ENCODE measurements at regions not wholly inside any gene's neighbourhood (a gene's known extent, or its start where the extent isn't known, plus 50 kb on each side); places are given as distances from the start of the nearest gene placed in this dataset.

DNA sequence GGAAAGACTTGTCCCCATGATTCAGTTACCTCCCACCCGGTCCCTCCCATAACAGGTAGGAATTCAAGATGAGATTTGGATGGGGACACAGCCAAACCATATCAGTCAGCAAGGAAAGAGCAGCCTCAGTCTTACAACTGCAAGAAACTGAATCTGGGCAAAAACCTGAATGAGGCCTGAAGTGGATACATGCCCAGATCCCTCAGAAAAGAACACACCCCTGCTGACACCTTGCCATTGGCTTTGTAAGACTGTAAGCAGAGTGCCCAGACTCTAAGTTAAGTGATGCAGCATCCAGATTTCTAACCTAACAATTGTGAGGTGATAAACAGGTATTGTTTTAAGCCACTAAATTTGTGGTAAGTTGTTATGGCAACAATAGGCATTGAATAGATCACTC is 670.8 kb downstream of the SORCS1 start:
- Mint-ChIP-seq H3K27ac (no peak overlapping the region), H3K9me3 (peaks cover 15% of the 10 kb centered on the region), H3K36me3 (no peaks in the 10 kb centered on the region), H3K4me1 (no peaks in the 10 kb centered on the region), H3K27me3 (no peaks in the 10 kb centered on the region), H3K4me3 (no peak overlapping the region)
- CTCF ChIA-PET, result no interaction called here
- DNase-seq, result no peak

DNA sequence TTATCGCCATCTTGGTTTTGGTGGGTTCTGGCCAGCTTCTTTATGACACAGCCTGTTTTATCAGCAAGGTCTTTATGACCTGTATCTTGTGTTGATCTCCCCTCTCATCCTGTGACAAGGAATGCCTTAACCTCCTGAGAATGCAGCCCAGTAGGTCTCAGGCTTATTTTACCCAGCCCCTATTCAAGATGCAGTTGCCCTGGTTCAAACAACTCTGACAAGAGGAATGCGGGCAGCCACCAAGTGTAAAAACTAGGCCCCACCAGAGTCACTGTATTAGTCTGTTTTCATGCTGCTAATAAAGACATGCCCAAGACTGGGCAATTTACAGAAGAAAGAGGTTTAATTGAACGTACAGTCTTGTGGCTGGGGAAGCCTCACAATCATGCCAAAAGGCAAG is 671.3 kb downstream of the SORCS1 start:
- no peaks in the 10 kb centered on the region for H3K36me3 Mint-ChIP-seq
- H3K27me3 Mint-ChIP-seq, result no peaks in the 10 kb centered on the region
- CTCF ChIA-PET, result no interaction called here
- no peaks in the 10 kb centered on the region for H3K4me1 Mint-ChIP-seq
- H3K9me3 Mint-ChIP-seq, result peaks cover 10% of the 10 kb centered on the region
- no peak overlapping the region for H3K4me3 Mint-ChIP-seq
- DNase-seq, result no peak
- no peak overlapping the region for H3K27ac Mint-ChIP-seq

DNA sequence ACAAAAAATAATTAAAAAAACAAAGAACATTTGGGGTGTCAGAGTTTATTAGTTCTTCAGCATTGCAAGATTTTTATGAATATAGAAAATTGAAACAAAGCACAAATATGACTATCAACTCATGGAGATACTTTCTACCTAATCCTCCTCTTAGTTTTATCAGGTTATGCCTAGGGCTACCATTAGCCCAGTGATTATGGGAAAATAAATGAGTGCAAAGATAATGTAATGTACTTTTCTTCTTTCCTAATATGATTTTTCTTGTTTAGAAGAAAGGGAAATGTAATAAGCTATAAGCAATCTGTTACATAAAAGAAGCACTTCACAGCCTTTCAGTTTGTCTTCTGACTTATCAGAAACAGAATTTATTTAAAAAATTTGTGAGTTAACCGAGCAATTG is 676.8 kb downstream of the SORCS1 start:
- no peak for DNase-seq
- H3K27ac Mint-ChIP-seq, result no peak overlapping the region
- CTCF ChIA-PET, result no interaction called here
- H3K27me3 Mint-ChIP-seq, result no peaks in the 10 kb centered on the region
- no peaks in the 10 kb centered on the region for H3K4me1 Mint-ChIP-seq
- H3K9me3 Mint-ChIP-seq, result peaks cover 7% of the 10 kb centered on the region
- H3K4me3 Mint-ChIP-seq, result no peak overlapping the region
- no peaks in the 10 kb centered on the region for H3K36me3 Mint-ChIP-seq

DNA sequence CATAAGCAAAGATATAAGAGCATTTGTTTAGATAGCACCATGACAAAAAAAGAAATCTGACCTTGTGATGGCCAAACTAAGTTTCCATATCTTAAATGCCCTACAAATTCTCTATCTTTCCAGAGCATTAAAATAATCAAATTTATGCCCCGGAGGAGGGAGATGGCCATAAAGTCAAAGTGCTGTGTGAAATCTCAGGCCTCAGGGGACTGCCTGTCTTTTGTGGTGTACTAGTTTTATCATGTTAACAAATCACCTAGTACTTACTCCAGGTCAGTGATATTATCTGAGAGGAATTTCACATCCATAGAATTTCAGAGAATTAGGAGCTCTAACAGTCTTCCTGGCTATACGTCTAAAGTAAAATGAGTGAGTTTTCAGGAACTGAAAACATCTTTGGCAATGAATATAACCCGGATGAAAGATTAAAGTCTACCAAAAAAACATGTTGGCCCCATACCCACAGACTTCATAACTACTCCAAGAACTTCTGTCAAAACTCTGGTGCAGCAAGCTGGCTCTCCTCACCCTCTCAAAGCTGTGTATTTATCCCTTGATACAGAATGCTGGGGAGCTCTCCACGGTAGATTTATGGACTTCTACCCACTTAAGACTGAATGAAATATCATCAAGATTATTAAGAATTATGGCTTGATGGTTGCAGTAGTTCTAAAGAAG is 682.8 kb downstream of the SORCS1 start:
- CTCF ChIA-PET, result no interaction called here
- Mint-ChIP-seq H3K27ac (no peak overlapping the region), H3K4me3 (no peak overlapping the region), H3K36me3 (no peaks in the 10 kb centered on the region), H3K27me3 (no peaks in the 10 kb centered on the region), H3K4me1 (no peaks in the 10 kb centered on the region), H3K9me3 (peaks cover 8% of the 10 kb centered on the region)
- DNase-seq, result no peak

DNA sequence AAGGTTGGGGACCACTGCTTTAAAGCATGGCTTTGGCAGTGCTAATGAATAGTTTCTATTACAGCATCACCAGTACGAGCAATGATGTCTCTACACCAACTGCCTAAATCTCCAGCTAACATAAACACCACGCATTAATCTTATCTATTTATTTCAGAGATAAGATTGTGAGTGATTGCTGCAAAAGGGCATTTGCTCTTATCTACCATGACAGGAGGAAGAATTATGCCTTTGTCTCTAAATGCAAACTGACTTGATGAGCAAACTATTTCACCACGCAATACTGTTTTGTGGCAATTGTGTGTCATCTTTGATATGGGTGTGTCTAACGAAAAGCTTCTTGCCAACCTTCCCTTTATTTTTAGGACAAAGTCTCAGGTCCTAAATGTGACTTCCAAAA is 684.9 kb downstream of the SORCS1 start:
- peaks cover 4% of the 10 kb centered on the region for H3K9me3 Mint-ChIP-seq
- DNase-seq, result no peak
- CTCF ChIA-PET, result no interaction called here
- no peak overlapping the region for H3K4me3 Mint-ChIP-seq
- no peaks in the 10 kb centered on the region for H3K4me1 Mint-ChIP-seq
- no peaks in the 10 kb centered on the region for H3K36me3 Mint-ChIP-seq
- no peaks in the 10 kb centered on the region for H3K27me3 Mint-ChIP-seq
- H3K27ac Mint-ChIP-seq, result no peak overlapping the region

DNA sequence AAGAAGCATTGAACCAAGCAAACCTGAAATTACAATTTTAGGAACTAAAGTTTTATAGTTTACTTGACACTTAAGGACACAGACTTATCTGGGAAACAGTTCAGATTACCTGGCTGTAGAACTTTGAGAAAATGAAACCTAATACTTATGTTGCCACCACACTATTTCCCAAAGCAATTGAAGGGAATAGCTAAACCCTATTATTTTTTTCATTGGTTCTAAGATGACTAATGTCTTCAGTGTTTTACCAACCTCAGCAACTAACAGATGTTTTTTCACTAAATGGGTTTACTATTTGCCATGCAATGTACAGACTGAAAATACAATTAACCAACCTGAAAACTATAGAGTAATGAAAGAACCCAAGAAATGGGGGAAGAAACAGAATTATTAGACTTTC is 689.6 kb downstream of the SORCS1 start:
- H3K36me3 Mint-ChIP-seq, result no peaks in the 10 kb centered on the region
- H3K9me3 Mint-ChIP-seq, result peaks cover 15% of the 10 kb centered on the region
- no peaks in the 10 kb centered on the region for H3K4me1 Mint-ChIP-seq
- no peak overlapping the region for H3K27ac Mint-ChIP-seq
- CTCF ChIA-PET, result no interaction called here
- no peaks in the 10 kb centered on the region for H3K27me3 Mint-ChIP-seq
- H3K4me3 Mint-ChIP-seq, result no peak overlapping the region
- no peak for DNase-seq

DNA sequence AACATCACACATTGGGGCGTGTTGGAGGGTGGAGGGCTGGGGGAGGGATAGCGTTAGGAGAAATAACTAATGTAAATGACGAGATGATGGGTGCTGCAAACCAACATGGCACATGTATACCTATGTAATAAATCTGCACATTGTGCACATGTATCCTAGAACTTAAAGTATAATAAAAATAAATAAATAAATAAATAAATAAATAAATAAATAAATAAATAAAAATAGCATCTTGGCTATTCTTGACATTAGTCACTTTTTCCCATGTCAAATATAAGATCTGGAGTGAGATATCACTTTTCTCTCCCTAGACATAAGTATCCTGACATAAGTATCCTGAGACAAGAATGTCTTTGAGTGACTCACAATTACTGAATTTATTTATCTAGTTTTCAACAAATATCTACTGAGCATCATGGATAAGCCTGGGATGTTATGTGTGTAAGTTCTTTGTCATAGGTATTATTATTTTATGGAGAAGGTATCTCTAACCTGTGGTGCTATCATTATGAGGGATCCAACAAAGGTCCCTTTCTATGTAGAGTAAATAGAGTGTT is 691.3 kb downstream of the SORCS1 start:
- Mint-ChIP-seq H3K9me3 (peaks cover 16% of the 10 kb centered on the region), H3K4me1 (no peaks in the 10 kb centered on the region), H3K36me3 (no peaks in the 10 kb centered on the region), H3K4me3 (no peak overlapping the region), H3K27ac (no peak overlapping the region), H3K27me3 (no peaks in the 10 kb centered on the region)
- CTCF ChIA-PET, result no interaction called here
- no peak for DNase-seq

DNA sequence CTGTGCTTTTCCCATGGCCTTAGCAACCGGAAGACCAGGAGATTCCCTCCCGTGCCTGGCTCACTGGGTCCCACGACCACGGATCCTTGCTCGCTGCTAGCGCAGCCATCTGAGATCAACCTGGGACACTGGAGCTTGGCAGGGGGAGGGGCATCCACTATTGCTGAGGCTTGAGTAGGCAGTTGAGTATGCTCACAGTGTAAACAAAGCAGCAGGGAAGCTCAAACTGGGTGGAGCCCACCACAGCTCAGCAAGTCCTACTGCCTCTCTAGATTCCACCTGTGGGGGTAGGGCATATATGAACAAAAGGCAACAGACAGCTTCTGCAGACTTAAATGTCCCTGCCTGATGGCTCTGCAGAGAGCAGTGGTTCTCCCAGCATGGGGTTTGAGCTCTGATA is 697.0 kb downstream of the SORCS1 start:
- Mint-ChIP-seq H3K36me3 (no peaks in the 10 kb centered on the region), H3K4me1 (no peaks in the 10 kb centered on the region), H3K9me3 (peaks cover 29% of the 10 kb centered on the region), H3K27me3 (no peaks in the 10 kb centered on the region), H3K27ac (no peak overlapping the region), H3K4me3 (no peak overlapping the region)
- no peak for DNase-seq
- CTCF ChIA-PET, result no interaction called here

DNA sequence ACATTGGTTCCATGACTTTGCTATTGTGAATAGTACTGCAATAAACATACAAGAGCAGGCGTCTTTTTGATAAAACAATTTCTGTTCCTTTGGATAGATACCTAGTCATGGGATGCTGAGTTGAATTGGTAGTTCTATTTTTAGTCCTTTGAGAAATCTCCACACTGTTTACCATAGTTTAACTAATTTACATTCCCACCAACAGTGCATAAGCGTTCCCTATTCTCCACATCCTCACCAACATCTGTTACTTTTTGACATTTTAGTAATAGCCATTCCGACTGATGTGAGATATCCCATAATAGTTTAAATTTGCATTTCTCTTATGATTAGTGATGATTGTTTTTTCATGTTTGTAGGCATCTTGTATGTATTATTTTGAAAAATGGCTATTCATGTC is 707.0 kb downstream of the SORCS1 start:
- DNase-seq, result no peak
- no peaks in the 10 kb centered on the region for H3K4me1 Mint-ChIP-seq
- H3K9me3 Mint-ChIP-seq, result peaks cover 11% of the 10 kb centered on the region
- no peaks in the 10 kb centered on the region for H3K36me3 Mint-ChIP-seq
- H3K27ac Mint-ChIP-seq, result no peak overlapping the region
- H3K27me3 Mint-ChIP-seq, result no peaks in the 10 kb centered on the region
- CTCF ChIA-PET, result no interaction called here
- H3K4me3 Mint-ChIP-seq, result no peak overlapping the region

DNA sequence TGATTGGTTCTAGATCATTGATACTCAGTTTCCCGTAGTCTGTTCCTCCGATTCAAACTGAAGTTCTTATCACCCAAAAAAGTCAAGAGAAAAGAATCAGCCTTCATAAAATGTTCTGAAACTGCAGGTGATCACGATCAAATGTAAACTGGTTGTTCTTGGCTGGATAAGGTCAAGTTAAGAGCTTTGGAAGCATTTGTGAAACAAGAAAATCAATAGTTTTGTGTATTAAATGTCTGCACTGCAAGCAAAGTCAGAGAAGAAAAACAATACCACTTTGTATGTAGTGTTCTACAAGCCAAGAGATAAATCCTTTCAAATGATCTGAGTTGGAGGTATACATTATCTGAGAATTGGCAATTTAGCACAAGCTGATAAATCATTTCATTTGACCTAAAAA is 710.3 kb downstream of the SORCS1 start:
- CTCF ChIA-PET, result no interaction called here
- Mint-ChIP-seq H3K9me3 (peaks cover 4% of the 10 kb centered on the region), H3K27ac (no peak overlapping the region), H3K4me1 (no peaks in the 10 kb centered on the region), H3K36me3 (no peaks in the 10 kb centered on the region), H3K4me3 (no peak overlapping the region), H3K27me3 (no peaks in the 10 kb centered on the region)
- no peak for DNase-seq

DNA sequence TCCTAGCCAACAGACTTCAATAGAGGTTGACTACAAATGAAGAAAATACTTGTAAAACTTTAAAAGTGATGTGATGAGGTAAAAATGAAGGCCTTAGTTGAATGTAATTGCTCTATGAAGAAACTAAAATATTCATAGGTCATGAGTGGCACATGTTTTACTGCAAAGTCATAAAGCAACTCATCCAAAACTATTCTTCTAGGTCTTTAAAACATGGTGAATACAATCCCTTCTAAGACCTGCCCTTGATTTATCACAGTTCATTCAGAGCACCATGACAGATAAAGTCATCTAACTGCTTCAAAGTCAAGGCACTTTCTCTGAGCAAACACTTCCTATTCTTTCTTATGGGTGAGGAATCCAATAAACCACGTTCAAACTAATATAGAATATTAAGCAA is 713.5 kb downstream of the SORCS1 start:
- H3K27me3 Mint-ChIP-seq, result no peaks in the 10 kb centered on the region
- no peaks in the 10 kb centered on the region for H3K4me1 Mint-ChIP-seq
- no peak for DNase-seq
- peaks cover 5% of the 10 kb centered on the region for H3K9me3 Mint-ChIP-seq
- no peaks in the 10 kb centered on the region for H3K36me3 Mint-ChIP-seq
- CTCF ChIA-PET, result no interaction called here
- no peak overlapping the region for H3K27ac Mint-ChIP-seq
- no peak overlapping the region for H3K4me3 Mint-ChIP-seq

DNA sequence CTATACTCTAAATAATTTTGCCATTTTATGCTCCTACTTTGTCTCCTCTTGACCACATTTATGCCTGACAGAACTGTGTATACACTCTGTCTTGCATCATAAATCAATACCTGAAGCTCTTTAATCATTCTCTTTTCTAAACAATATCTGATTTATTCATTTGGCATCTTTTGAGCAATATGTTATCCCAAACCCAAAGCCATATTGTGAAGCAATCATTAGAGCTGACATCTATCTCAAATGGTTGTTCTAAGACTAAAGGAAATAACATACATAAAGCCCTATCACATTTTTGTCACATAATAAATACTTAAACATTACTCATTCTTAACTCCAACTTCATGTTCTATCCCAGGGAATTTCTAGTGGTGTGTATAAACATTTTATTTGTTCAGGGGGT is 717.6 kb downstream of the SORCS1 start:
- no peaks in the 10 kb centered on the region for H3K36me3 Mint-ChIP-seq
- H3K27ac Mint-ChIP-seq, result no peak overlapping the region
- H3K4me3 Mint-ChIP-seq, result no peak overlapping the region
- CTCF ChIA-PET, result no interaction called here
- no peaks in the 10 kb centered on the region for H3K4me1 Mint-ChIP-seq
- H3K9me3 Mint-ChIP-seq, result peaks cover 10% of the 10 kb centered on the region
- no peak for DNase-seq
- H3K27me3 Mint-ChIP-seq, result no peaks in the 10 kb centered on the region

DNA sequence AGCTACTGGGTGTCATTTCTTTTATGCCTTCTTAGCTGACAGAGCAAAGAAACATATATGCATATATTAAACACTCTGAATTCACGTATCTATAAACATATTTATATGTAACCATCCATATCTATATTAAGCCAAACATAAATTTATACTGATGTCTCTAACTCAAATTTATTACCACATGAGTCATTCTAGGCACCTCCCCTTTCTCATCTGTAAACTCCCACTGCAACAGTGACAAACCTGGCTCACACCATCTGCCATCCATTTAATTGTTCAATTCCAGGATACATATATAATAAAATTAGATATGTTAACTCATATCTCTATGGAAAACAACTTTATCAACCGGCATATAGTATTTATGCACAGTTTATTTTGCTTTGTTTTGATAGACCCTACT is 722.3 kb downstream of the SORCS1 start:
- DNase-seq, result no peak
- CTCF ChIA-PET, result no interaction called here
- H3K27ac Mint-ChIP-seq, result no peak overlapping the region
- no peak overlapping the region for H3K4me3 Mint-ChIP-seq
- no peaks in the 10 kb centered on the region for H3K4me1 Mint-ChIP-seq
- H3K9me3 Mint-ChIP-seq, result peaks cover 4% of the 10 kb centered on the region
- no peaks in the 10 kb centered on the region for H3K27me3 Mint-ChIP-seq
- no peaks in the 10 kb centered on the region for H3K36me3 Mint-ChIP-seq

DNA sequence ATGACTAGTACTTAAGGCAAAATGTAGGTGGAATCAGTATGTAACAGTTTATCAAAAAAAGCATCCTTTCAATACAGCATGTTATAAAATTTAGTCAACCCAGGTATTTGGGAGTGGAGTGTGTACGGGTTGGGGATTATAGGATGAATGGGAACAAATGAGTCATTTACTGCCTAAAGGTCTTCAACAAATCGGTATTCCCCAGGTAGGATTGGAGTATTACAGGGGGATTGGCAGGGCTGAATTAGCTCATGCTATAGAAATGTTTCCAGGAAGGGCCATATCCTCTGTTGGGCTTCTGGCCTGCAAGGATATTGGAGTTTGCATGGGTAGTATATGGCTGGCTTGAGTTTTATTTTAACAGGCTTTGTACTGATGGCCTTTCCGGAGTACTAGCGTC is 723.7 kb downstream of the SORCS1 start:
- CTCF ChIA-PET, result no interaction called here
- no peak overlapping the region for H3K27ac Mint-ChIP-seq
- no peaks in the 10 kb centered on the region for H3K27me3 Mint-ChIP-seq
- no peak for DNase-seq
- H3K36me3 Mint-ChIP-seq, result no peaks in the 10 kb centered on the region
- H3K9me3 Mint-ChIP-seq, result peaks cover 4% of the 10 kb centered on the region
- H3K4me1 Mint-ChIP-seq, result no peaks in the 10 kb centered on the region
- no peak overlapping the region for H3K4me3 Mint-ChIP-seq

DNA sequence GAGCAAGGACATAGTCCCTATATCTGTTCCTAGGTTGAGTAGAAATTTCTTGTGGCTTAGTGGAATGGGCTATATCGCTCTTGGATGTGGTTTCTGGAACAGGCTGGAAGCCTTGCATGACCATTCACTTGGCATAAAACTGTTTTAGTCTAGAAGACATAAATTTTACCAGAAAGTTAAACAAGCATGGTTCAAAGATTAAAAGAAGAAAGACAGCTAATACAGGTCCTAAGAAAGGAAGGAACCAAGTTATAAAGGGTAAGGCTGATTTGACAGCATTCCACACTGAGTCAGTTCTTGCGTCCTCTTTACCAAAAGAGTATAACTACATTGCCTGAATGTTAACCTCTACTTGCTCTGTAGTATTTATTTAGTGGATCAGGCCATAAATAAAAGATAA is 724.2 kb downstream of the SORCS1 start:
- Mint-ChIP-seq H3K4me1 (no peaks in the 10 kb centered on the region), H3K9me3 (peaks cover 4% of the 10 kb centered on the region), H3K27me3 (no peaks in the 10 kb centered on the region), H3K36me3 (no peaks in the 10 kb centered on the region), H3K27ac (no peak overlapping the region), H3K4me3 (no peak overlapping the region)
- no peak for DNase-seq
- CTCF ChIA-PET, result no interaction called here

DNA sequence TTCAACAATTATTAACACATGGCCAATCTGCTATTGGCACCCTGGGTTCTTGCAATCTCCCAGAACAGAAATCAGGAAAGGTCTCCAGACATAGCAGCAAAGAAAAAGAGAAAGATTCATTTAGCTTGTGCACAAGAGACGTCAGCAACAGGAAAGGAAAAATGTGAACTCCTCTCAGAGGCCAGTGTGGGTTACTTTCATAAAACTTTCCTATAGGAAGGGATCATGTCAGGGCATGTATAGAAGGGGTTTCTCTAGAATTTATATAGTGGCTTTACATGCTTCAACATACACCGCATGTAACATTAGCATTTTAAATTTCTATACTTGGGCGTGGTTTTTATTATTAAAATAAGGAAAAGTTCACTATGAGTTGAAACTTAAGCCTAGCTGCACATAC is 725.1 kb downstream of the SORCS1 start:
- CTCF ChIA-PET, result no interaction called here

More for the DNA sequence above, 725.1 kb downstream of the SORCS1 start:
- Mint-ChIP-seq H3K27ac (no peak overlapping the region), H3K9me3 (peaks cover 2% of the 10 kb centered on the region), H3K4me3 (no peak overlapping the region), H3K27me3 (no peaks in the 10 kb centered on the region), H3K36me3 (no peaks in the 10 kb centered on the region), H3K4me1 (no peaks in the 10 kb centered on the region)
- DNase-seq, result no peak
